GM21619 (cell line): ENCODE measurements at regions not wholly inside any gene's neighbourhood (a gene's known extent, or its start where the extent isn't known, plus 50 kb on each side); places are given as distances from the start of the nearest gene placed in this dataset.

Experiments
- ATAC-seq: cut with Tn5 transposase; IDR thresholded peaks from one replicate; pipeline ENCODE4 v1.9.1; 2021; ENCODE audit not compliant: unreplicated experiment

DNA sequence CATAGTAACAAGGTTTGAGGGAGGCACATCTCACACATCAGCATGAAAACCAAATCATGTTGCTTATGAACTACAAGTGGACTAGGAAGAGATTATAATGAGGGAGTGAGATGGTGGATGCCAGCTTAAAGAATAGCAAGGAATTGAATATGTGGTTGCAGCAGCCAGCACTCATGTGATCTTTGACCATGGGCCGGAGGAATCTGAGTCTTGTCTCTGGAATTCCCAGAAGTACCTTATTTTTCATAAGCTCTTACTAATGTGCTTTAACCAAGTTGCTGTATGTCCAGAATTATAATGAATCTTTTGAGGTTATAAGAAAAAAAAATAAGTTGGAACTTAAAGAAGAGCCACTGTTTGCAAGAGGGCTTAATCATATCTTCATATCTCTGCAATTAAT, 97.0 kb downstream of the DISP1 start:
- ATAC-seq = no peak

DNA sequence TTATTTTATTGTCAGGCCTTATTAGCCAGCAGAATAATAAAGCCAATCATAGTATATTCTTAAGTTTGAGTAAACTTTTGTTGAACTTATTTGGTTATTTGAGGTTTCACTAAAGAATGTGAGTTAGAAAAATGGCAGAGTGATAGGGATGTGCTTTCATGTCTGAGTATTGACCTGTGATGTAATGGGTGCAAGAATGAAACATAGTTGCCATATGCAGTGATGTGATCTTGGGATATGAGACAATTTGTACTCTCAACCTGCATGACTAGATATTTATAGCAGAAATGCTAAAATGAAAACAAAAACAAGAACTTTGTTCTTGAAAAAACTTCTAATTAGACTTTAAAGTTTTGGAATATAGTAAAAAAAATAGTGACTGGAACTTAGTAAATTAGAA, 97.9 kb downstream of the DISP1 start:
- no peak for ATAC-seq

DNA sequence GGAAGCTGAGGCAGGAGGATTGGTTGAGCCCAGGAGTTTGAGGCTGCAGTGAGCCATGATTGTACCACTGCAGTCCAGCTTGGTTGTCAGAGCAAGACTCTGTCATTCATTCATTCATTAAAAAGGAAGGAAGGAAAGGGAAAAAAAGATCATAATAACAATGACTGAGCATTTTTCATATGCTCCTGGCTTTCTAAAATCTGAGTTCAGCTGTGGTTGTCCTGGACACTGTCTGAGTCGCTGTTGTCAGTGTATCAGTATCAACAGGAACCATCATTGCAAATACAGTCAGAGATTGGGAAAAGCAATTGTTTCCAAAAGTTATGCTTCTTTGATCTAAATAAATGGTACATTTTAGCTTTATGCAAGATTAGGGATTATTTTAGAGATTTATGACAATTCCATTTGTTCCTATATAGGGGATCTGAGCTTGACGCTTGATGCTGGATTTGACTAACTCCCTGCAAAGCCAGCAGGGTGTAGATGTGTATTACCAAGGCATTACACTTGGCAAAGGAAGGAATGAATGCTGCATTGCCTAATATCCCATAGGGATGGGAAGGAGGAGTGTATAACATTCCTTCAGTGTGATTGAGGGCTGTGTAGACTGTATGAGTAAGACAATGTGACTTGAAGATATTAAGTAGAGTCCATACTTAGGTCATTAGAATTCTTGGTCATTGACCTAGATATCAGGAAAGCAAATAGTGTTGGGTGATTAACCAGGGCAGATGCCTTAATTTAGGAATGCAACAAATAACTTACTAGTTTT, 100.2 kb downstream of the DISP1 start:
- ATAC-seq = no peak

DNA sequence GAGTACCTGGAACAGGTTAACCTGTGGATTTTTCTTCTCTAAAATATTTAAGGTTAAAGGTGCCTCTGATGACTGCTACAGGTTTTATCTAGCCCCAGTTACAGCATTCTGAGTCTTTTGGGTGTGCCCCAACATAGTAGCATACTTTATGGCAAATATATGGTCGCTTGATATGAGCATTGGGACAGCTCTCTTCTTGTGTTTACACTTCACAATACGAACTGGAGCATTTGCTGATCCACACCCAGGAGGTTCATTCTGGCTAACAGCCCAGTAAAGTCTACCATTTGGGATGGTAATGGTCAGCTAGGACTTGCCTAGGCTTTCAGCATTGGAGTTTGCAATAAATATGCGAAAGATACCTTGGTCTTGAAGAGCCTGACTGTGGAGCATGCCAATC, 101.3 kb downstream of the DISP1 start:
- ATAC-seq = no peak

DNA sequence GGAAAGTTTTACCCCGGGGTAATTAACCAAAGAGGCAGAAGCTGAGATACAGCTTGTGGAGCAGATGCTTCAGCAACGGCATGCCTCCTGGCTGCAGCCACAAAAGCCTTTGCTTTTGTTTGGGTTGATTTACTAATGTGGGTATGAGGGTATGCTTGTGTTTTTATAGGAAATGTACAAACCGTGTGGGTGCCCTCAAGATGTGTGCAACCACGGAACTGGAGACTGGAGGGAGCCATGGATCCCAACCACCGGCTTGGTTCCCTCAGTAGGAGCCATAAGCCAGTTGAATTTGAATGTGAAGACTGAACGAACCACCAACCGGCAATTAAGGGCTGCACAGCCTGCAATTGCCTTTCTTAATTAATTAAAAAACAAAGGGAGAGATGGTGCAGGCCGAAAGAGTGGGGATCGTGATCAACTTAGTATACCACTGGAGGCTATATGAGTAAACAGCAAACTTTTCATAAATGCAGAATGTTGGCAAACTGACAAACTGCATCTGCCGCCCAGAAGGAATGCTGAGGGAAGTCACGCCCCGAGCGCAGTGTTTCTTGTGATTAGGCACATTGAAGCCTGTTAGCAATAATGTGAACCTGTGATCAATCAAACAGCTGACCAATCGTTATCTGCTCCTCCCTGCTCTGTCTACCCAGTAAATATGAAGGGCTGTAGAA, 104.1 kb downstream of the DISP1 start:
- ATAC-seq = no peak

DNA sequence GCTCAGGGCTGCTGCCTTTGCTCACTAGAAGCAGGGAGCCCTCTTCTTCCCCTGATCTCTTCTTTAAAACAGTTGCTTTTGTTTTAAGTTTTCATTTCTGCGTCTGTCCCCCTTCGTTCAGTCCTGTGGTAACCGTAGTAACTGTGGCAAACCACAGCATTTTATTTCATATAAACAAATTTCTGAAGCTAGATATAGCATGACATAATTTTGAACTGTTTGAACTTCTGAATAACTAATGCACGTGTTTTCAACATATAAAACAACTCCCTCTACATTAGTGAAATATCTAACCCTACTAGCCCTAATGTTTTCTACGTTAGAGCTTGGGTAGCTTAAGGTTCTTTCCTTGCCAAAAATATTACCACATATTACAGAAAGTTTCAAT, 104.6 kb downstream of the DISP1 start:
- no peak for ATAC-seq

DNA sequence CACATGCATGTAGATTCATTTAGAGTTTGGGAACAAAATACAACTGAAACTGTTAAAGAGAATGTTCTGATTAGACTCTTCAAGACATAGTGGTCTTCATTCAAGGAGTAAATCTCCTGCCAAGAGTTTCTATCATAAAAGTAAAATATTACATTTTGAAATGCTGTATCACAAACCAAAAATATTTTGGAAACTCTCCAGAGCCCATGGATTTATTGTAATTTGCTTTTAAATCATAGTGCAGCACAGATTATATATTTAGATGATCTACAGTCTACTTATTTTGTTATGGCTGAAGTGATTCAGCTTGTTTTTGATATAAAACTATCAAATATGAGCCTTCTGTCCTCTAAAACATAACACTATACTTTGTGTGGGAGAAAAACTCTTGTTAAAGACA, 105.3 kb downstream of the DISP1 start:
- no peak for ATAC-seq

DNA sequence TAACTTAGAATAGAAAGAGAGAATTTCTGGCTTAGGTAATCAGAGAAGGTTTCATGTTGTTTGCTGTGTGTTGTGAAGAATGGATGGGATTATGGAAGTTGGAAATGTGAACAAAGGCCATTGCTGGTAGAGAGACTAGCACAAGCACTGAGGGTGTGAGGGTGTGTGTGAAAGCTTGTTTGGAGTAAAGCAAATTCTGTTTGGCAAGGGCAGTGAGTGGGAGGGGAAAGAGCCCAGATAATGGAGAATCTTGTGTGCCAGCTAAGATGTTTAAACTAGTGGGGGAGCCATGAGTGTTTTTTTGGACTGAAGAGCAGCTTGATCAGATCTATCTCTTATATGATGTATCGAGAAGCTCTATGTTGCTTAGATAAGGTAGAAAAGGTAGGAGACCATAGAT, 107.1 kb downstream of the DISP1 start:
- ATAC-seq = no peak

DNA sequence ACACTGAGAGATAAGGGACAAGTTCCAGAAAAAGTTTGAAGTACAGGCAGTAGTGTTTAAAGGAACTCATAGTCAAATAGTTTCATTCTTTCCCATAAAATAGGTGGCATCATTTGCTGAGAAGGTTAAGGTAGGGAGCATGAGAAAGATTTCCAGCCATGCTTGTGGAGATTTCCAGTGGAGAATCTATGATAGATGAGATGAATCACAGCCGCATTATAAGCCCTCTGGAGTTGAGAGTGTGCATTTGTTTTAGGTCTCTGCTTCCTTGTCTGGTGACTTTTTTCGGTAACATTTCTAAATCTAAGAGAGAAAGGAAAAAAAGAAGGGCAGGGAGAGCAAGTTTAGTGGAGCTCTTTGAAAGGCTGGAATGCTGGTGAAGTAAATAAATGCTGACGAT, 108.7 kb downstream of the DISP1 start:
- ATAC-seq = no peak

DNA sequence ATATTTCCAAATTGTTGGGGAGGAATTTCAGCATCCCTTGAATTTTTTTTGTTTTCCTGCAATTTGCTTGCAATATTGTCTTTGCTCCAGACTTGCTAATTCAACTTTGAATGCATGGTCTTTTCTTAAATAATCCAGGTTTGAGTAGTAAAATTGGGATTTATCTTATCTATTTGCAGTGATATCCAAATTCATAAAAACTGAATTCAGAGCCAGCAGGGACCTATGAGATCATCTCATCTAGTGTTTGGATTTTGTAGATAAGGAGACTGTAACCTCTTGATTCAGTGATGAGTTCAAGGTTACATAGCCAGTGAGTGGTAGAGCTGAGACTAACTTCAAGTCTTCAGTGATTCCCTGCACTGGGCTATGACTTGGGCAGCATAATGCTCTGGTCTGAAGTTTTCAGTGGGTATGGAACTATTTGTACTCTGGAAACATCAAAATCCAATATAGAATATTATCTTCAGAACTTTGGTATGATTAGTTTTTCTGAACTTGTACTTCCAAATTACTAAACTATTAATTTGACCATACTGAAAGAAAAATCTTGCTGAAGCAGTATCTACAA, 109.4 kb downstream of the DISP1 start:
- no peak for ATAC-seq

DNA sequence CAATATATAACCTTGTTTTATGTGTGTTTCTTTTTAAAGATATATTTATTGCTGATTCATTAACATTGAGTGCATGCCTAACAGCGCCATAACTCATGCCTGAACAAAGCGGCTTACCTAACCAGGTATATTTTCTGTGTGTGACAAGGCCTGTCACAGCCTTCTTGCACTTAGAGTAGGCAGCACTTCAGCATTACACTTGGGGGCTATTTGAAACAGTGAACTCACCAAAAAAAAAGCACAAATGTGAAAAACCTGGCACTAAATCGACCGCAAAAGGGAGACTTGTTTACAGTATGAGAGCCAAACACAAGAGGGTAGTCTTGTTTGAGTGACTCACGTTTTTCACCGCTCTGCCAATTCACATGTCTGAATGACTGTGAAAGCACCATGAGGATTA, 111.7 kb downstream of the DISP1 start:
- ATAC-seq = no peak

DNA sequence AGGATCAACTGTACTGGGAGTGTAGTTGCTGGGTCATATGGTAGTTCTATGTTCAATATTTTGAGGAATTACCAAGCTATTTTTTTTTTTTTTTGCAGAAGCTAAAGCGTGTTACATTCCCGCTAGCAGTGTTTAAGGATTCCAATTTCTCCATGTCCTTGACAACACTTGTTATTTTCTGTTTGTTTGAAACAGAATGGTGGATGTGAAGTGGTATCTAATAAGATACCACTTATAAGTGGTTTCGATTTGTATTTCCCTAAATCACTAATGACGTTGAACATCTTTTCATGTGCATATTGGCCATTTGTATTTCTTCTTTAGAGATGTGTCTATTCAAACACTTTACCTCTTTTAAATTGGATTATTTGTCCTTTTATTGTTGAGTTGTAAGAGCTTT, 112.2 kb downstream of the DISP1 start:
- no peak for ATAC-seq

DNA sequence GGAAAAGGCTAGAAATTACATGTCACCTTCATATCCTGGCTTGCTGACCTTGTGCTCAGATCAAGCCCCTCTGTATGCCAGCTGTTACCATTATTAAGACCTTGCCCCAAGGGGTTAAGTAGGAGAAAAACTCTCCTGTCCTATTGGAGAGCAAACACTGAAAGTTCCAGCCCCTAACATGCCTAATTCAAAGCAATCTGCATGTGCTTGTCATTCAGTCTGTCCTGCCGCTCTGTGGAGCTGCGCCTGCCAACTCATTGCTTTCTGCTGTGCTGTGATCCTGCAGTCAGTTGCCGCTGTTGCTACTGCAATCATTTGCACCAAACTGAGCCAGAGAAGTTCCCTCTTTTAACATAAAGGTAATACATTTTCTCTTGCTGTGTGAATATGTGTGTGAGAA, 113.4 kb downstream of the DISP1 start:
- ATAC-seq = no peak

DNA sequence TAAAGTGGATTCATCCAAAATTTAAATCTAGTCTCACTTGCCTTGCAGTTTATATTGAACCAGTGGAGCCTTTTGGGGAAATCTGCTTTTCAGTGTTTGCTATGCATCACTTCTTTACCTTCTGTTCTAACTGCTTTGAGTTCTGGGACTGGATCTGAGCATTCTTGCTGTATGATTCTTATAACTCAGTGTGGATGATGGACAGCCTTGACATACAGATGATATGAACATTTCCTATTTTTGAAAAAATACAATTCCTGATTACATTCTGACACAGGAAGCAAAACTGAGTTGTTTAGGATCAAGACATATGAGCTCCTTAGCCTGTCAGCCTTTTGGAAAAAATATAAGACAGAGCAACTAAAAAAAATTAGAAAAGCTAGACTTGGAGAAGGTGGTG, 115.2 kb downstream of the DISP1 start:
- ATAC-seq = no peak

DNA sequence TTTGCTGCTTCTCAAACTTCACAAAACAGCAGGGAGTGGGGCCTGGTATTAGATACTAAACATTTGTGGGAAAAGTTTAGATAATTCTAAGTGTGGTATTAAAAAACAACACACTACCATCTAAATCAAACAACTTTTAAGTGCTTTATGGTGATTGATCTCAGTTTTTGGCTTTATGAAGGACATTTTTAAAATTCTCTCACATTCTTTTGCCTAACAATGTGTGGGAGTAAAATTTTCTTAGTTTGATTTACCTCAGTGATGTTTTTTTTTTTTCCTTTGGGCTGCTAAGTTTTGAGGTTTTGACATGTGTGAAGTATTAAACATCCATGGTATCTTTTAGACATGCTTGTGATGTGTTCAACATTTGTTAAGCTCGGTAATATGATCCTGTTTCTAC, 116.2 kb downstream of the DISP1 start:
- ATAC-seq = no peak

DNA sequence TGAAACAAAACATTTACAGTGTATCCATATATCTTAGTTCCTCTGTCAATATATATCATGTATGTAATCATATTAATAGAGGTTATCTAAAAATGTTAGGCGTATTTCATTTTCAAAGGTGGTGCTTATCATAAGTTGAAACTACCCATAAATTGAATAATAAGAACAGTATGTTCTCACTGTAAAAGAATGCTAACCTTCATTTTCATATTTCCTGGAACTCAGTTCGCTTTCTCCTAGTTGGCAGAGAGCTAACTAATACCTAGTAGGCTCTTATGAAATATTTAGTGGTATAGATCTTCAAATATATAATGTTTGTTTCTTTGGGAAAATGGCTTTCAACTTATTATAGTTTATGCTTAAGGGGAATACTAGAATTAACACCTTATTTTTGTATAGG, 118.4 kb downstream of the DISP1 start:
- no peak for ATAC-seq

DNA sequence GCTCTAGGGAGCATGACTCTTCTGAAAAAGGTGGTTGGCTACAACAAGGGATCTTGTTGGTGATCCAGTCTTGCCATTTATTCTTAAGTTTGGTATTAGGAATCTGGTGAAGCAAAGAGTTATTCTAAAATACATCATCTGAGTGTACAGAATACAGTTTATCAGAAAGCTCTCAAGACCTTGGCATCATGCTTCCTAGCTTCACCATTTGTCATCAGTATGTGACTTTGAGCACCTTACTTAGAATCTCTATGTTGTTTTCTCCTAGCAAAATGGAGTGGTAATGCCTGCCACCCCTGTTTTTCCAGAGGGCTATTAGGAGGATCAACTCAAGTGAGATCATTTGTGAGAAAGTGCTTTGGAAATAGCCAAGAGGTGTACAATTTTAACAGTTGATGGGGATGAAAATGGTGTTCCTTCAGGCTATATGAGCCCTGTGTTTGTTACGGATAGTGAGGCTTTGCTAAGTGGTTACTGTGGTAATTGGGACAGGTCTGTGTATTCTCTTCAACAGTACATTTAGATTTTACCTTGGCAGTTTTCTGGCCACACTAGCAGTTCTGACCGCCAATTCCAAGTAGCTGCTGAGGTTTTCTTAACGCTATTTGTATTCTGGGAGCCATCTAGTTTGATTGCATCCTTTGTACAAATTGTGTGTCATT, 120.5 kb downstream of the DISP1 start:
- ATAC-seq = no peak

DNA sequence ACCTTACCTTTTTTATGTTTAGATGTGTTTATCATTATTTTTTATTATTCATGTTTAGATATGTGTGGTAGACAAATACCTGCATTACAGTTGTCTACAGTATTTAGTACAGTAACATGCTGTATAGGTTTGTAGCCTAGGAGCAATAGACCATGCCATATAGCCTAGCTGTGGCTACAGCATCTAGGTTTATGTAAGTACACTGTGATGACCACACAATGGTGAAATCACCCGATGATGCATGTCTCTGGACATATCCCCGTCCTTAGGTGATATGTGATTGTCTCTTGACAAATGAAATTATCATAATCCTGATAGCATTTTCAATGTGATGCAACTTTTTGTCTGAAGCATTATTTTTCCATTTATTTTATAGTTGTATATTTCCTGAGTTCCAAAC, 121.2 kb downstream of the DISP1 start:
- ATAC-seq = no peak

DNA sequence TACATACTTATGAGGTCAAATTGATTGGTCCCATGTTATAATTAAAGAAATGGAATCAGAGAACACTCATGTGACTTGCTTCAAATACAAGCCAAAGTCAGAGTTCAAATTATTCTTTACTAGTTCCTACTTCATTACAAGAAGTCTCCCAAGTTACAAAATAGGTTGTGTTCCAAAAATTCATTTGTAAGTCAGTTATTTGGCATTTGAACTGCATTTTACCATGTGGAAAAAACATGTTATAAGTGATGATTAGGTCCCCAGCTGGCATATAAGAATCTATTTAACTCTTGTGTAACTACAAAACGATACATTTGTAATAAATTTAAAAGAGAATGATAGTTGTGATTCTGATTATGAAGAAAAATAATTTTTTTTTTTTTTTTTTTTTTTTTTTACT, 124.1 kb downstream of the DISP1 start:
- ATAC-seq = no peak

DNA sequence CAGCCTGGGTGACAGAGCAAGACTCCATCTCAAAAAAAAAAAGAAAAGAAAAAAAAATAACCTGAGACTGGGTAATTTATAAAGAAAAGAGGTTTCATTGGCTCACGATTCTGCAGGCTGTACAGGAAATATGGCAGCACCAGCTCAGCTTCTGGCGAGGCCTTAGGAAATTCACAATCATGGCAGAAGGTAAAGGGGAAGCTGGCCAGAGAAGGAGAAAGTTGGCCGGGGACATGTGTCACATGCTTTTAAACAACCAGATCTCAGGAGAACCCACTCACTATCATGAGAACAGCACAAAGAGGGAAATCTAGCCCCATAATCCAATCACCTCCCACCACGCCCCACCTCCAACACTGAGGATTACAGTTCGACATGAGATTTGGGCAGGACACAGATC, 125.3 kb downstream of the DISP1 start:
- no peak for ATAC-seq

DNA sequence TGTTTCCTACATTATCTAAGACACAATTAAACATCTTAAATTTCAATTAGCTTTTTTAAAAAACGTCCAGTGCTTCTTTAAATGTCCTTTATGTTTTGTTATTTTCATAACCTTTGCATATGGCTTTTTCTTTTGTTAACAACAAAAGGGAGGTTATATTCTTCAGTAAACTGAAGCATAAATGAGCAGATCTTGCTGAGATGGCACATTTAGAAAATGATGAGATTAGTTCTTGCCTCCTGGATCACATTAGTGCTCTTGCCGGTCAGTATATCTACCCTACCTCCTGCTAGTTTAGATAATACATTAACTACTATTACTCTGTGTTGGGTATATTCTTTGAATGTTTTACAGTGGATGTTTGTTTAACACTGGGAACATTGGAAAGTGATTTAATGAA, 126.1 kb downstream of the DISP1 start:
- no peak for ATAC-seq

DNA sequence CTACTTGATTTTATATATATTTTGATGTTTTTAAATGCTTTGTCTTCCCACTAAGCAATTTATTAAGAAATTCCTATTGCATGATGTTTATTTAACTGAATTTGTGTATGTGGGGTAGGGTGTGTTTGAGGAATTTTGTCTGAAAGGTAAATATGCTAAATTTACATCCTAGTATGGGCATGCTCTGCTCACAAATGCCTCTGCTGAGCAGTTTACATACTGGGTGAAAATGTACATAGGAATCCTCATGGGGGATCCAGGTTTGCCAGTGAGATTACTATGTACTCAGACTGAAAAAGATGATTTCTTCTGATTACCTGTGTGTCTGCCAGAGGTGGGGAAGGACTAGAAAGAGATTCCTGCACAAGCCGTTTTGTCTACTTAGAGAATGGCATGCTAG, 126.6 kb downstream of the DISP1 start:
- no peak for ATAC-seq
